ENCODE measurements at regions not wholly inside any gene's neighbourhood (a gene's known extent, or its start where the extent isn't known, plus 50 kb on each side); places are given as distances from the start of the nearest gene placed in this dataset.

GRCh38 chr7:41383596-41383995 lies 319.3 kb downstream of the INHBA start:
- in situ Hi-C loops (cut with MboI; ENCODE audit: low sequenced_read_pairs), result no loop called here

GRCh38 chr7:41378156-41378555 lies 324.7 kb downstream of the INHBA start:
- in situ Hi-C loops (cut with MboI; ENCODE audit: low sequenced_read_pairs), result no loop called here

GRCh38 chr7:41375582-41375981 lies 327.3 kb downstream of the INHBA start:
- in situ Hi-C loops (cut with MboI; ENCODE audit: low sequenced_read_pairs), result no loop called here

GRCh38 chr7:41374150-41374848 lies 328.6 kb downstream of the INHBA start:
- in situ Hi-C loops (cut with MboI; ENCODE audit: low sequenced_read_pairs), result no loop called here

GRCh38 chr7:41367967-41368882 lies 334.7 kb downstream of the INHBA start:
- in situ Hi-C loops (cut with MboI; ENCODE audit: low sequenced_read_pairs), result no loop called here

GRCh38 chr7:41351091-41351490 lies 351.8 kb downstream of the INHBA start:
- in situ Hi-C loops (cut with MboI; ENCODE audit: low sequenced_read_pairs), result no loop called here

- in situ Hi-C loops (cut with MboI; ENCODE audit: low sequenced_read_pairs), result no loop called here
These were observed 356.0 kb downstream of the INHBA start for GRCh38 chr7:41346878-41347277.

GRCh38 chr7:41339913-41340676 lies 362.8 kb downstream of the INHBA start:
- in situ Hi-C loops (cut with MboI; ENCODE audit: low sequenced_read_pairs), result no loop called here

GRCh38 chr7:41336981-41337380 lies 365.9 kb downstream of the INHBA start:
- in situ Hi-C loops (cut with MboI; ENCODE audit: low sequenced_read_pairs), result no loop called here

- in situ Hi-C loops (cut with MboI; ENCODE audit: low sequenced_read_pairs), result no loop called here
These were observed 366.4 kb downstream of the INHBA start for GRCh38 chr7:41336455-41336952.

GRCh38 chr7:41334071-41334862 lies 368.6 kb downstream of the INHBA start:
- in situ Hi-C loops (cut with MboI; ENCODE audit: low sequenced_read_pairs), result no loop called here

GRCh38 chr7:41333511-41333910 lies 369.4 kb downstream of the INHBA start:
- in situ Hi-C loops (cut with MboI; ENCODE audit: low sequenced_read_pairs), result no loop called here

GRCh38 chr7:41331194-41331593 lies 371.7 kb downstream of the INHBA start:
- in situ Hi-C loops (cut with MboI; ENCODE audit: low sequenced_read_pairs), result no loop called here

GRCh38 chr7:41328544-41328943 lies 374.3 kb downstream of the INHBA start:
- in situ Hi-C loops (cut with MboI; ENCODE audit: low sequenced_read_pairs), result no loop called here

GRCh38 chr7:41328131-41328530 lies 374.8 kb downstream of the INHBA start:
- in situ Hi-C loops (cut with MboI; ENCODE audit: low sequenced_read_pairs), result no loop called here

- in situ Hi-C loops (cut with MboI; ENCODE audit: low sequenced_read_pairs), result no loop called here
These were observed 376.3 kb downstream of the INHBA start for GRCh38 chr7:41326616-41327015.

GRCh38 chr7:41323806-41324205 lies 379.1 kb downstream of the INHBA start:
- in situ Hi-C loops (cut with MboI; ENCODE audit: low sequenced_read_pairs), result no loop called here

GRCh38 chr7:41319581-41319980 lies 383.3 kb downstream of the INHBA start:
- in situ Hi-C loops (cut with MboI; ENCODE audit: low sequenced_read_pairs), result no loop called here

GRCh38 chr7:41316410-41316809 lies 386.5 kb downstream of the INHBA start:
- in situ Hi-C loops (cut with MboI; ENCODE audit: low sequenced_read_pairs), result no loop called here

GRCh38 chr7:41315764-41316163 lies 387.1 kb downstream of the INHBA start:
- in situ Hi-C loops (cut with MboI; ENCODE audit: low sequenced_read_pairs), result no loop called here

All from HL-60/S4 (cell line).